ENCODE measurements at regions not wholly inside any gene's neighbourhood (a gene's known extent, or its start where the extent isn't known, plus 50 kb on each side); places are given as distances from the start of the nearest gene placed in this dataset.

DNA sequence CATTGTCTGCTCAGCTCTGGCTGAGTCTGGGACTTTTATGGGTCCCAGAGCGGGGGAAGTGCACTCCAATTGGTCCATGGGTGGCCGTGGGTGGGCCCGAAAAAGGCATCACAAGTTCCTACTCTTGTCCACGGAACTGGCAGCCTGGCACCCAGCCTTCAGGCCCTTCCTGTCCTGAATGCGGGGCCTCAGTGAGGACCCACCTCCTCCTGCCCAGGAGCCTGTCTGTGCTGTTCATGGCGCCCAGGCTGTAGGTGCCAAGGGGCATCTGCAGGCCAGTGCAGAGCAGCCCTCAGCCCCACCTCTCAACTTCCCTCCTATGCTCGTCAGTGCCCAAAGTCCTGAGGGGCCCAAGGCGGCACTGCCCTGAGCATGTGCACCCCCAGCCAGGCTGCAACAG is 411.7 kb upstream of the KIRREL3 start:
- H3K4me3 Mint-ChIP-seq = no peak overlapping the region
- intact Hi-C loops (cut with micrococcal nuclease) = no loop called here
- no peaks in the 10 kb centered on the region for H3K36me3 Mint-ChIP-seq (ENCODE audit: low read depth)
- CTCF ChIA-PET = no interaction called here
- DNase-seq = no peak
- H3K27me3 Mint-ChIP-seq (ENCODE audit: low read depth) = no peaks in the 10 kb centered on the region
- peaks cover 15% of the 10 kb centered on the region for H3K9me3 Mint-ChIP-seq
- no peaks in the 10 kb centered on the region for H3K4me1 Mint-ChIP-seq (ENCODE audit: low read depth)
- no peak overlapping the region for H3K27ac Mint-ChIP-seq

DNA sequence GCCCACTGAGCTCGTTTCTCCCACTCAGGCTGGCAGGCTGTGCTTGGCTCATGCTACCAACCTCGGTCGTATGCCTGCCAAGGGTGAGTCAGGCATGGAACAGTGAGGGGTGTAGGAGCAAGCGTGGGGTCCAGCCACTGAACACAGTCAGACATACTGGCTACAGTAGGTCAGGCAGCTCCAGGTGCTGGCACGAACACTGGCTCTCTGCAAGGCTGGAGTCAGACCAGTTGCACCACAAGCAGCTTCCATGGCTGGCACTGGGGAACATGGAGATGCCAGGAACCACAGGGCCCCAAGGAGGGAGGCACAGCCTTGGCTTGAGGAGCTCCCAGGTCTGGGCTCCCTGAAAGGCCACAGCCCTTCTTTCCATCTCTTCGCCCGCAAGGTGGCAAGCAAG is 410.7 kb upstream of the KIRREL3 start:
- Mint-ChIP-seq H3K27me3 (ENCODE audit: low read depth) (no peaks in the 10 kb centered on the region), H3K4me1 (ENCODE audit: low read depth) (no peaks in the 10 kb centered on the region), H3K4me3 (no peak overlapping the region), H3K9me3 (peaks cover 15% of the 10 kb centered on the region), H3K36me3 (ENCODE audit: low read depth) (no peaks in the 10 kb centered on the region), H3K27ac (no peak overlapping the region)
- intact Hi-C loops (cut with micrococcal nuclease) = no loop called here
- no peak for DNase-seq
- CTCF ChIA-PET = no interaction called here

DNA sequence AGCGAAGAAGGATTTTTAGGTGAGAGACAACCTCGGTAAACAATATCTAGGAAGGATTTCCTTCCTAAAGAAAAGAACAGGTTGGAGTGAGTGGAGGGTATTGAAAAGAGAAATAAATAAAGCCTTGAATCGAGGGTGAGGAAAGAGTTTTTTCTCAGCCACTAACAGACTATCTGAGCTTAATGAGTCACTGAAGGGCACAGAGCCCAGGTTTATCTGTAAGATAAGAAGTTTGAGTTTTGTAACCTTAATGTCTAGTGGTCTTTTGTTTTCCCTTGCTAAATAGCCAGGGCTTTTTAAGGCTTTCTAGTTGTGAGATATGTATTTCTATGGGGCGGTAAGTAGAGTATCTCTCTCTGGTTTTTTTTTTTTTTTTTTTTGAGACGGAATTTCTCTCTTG is 394.5 kb upstream of the KIRREL3 start:
- CTCF ChIA-PET = interaction anchor here (0.6 kb wide), 1 partner anchor 273 kb away, joined by 6 read pairs; no protein-coding TSS in a partner anchor
- Mint-ChIP-seq H3K4me3 (no peak overlapping the region), H3K27me3 (ENCODE audit: low read depth) (no peaks in the 10 kb centered on the region), H3K4me1 (ENCODE audit: low read depth) (no peaks in the 10 kb centered on the region), H3K27ac (no peak overlapping the region), H3K9me3 (no peaks in the 10 kb centered on the region), H3K36me3 (ENCODE audit: low read depth) (no peaks in the 10 kb centered on the region)
- intact Hi-C loops (cut with micrococcal nuclease) = no loop called here
- DNase-seq = no peak

DNA sequence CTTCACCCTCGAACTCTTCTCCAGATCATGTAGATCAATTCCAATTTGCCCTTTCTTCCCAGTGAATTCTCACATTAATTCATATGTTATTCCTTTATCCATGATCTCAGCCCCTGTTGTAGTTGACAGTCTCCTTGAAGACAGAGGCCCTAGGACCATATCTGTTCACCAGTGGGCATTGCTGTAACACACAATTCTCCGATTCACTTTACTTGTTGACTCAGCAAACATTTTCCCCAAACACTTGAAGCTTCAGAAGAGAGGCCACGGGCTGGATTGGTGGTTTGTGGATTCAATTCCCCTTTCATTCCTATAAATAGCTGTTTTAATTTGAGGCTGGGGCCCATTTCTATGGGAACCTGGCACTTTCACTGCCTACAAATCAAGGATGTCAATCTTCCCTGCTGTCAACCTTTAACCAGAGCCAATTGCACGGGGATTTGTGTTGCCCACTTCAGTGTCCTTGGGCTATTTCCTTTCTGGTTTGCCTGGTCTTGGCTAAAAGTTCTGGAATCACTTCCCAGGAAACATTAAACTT is 393.0 kb upstream of the KIRREL3 start:
- no peak overlapping the region for H3K27ac Mint-ChIP-seq
- H3K4me3 Mint-ChIP-seq = no peak overlapping the region
- H3K36me3 Mint-ChIP-seq (ENCODE audit: low read depth) = no peaks in the 10 kb centered on the region
- H3K27me3 Mint-ChIP-seq (ENCODE audit: low read depth) = no peaks in the 10 kb centered on the region
- CTCF ChIA-PET = no interaction called here
- DNase-seq = no peak
- no peaks in the 10 kb centered on the region for H3K9me3 Mint-ChIP-seq
- intact Hi-C loops (cut with micrococcal nuclease) = no loop called here
- H3K4me1 Mint-ChIP-seq (ENCODE audit: low read depth) = no peaks in the 10 kb centered on the region

DNA sequence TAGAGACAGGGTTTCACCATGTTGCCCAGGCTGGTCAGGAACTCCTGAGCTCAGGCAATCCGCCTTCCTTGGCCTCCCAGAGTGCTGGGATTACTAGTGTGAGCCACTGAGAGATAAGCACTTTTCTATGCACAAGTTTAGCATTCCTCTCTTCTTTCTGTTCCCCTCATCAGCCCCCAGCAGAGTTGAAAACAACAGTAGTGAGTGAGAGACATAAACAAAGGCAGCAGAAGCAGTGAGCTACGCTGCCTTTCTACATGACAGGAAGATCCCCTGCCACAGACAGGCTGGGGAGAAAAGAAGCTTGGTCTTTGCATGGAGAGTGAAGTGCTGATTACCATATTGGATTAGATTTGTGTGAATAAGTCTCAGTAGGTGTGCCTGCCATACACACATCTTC is 392.0 kb upstream of the KIRREL3 start:
- Mint-ChIP-seq H3K27me3 (ENCODE audit: low read depth) (no peaks in the 10 kb centered on the region), H3K27ac (no peak overlapping the region), H3K4me3 (no peak overlapping the region), H3K4me1 (ENCODE audit: low read depth) (no peaks in the 10 kb centered on the region), H3K36me3 (ENCODE audit: low read depth) (no peaks in the 10 kb centered on the region), H3K9me3 (no peaks in the 10 kb centered on the region)
- CTCF ChIA-PET = no interaction called here
- intact Hi-C loops (cut with micrococcal nuclease) = no loop called here
- no peak for DNase-seq

DNA sequence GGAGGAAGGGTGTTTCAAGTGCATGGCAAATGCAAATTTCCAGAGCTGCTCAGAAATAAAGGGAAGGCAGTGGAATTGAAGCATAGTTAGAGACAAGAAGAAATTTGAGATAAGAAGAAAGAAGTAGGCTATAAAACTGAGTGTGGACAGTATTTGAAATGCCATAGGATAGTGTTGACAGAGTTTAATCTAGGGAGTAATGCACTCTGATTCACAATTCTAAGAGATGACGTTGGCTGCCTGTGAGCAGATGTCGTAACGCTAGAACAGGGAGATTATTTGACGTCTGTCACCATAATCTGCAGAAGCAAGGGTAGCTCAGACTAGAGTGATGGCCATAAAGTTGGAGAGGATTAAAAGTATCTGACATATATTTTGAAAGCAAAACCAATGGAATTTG is 389.9 kb upstream of the KIRREL3 start:
- Mint-ChIP-seq H3K9me3 (no peaks in the 10 kb centered on the region), H3K36me3 (ENCODE audit: low read depth) (no peaks in the 10 kb centered on the region), H3K27ac (no peak overlapping the region), H3K27me3 (ENCODE audit: low read depth) (no peaks in the 10 kb centered on the region), H3K4me3 (no peak overlapping the region), H3K4me1 (ENCODE audit: low read depth) (no peaks in the 10 kb centered on the region)
- DNase-seq = no peak
- CTCF ChIA-PET = no interaction called here
- intact Hi-C loops (cut with micrococcal nuclease) = no loop called here

DNA sequence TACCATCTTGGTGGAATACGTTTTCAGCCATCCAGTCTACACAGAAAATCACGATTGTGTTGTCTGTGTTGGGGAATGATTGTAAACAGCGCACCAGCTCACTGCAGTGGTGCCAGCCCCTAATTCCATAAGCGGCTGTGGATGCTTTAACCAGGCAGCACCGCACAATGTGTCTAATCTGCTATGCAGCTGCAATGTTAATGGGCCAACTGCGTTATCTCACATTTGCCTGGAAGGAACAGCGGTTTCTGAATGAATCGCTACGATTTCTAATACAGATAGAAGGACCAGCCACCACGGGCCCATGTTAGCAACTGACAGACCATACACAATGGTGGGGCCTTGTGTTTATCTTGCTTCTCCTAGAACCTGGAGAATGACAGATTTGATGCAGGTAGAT is 384.5 kb upstream of the KIRREL3 start:
- Mint-ChIP-seq H3K9me3 (no peaks in the 10 kb centered on the region), H3K27ac (no peak overlapping the region), H3K27me3 (ENCODE audit: low read depth) (no peaks in the 10 kb centered on the region), H3K4me1 (ENCODE audit: low read depth) (no peaks in the 10 kb centered on the region), H3K36me3 (ENCODE audit: low read depth) (no peaks in the 10 kb centered on the region), H3K4me3 (no peak overlapping the region)
- DNase-seq = no peak
- intact Hi-C loops (cut with micrococcal nuclease) = no loop called here
- CTCF ChIA-PET = interaction anchor here (1.2 kb wide), 1 partner anchor 40 kb away, joined by 3 read pairs; no protein-coding TSS in a partner anchor

DNA sequence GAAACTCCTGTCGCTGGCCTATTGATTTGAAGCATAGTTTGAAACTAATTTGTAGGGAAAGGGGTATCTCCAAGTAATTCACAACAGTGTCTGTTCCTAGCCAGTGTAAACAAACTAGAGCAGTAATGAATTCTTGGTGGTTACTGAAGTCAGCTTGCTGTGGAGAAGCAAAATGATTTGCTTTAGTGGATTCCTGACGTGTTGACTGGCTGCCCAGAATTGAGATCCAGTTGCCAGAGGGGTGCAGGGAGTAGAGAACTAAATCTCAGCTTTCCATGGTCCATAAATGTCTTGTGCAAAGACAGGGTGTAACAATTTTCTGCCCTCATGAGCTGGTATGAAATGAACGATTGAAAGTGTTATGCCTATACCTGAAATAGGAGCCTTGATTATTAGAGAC is 382.5 kb upstream of the KIRREL3 start:
- no peaks in the 10 kb centered on the region for H3K9me3 Mint-ChIP-seq
- no peaks in the 10 kb centered on the region for H3K36me3 Mint-ChIP-seq (ENCODE audit: low read depth)
- no peak overlapping the region for H3K4me3 Mint-ChIP-seq
- no peak overlapping the region for H3K27ac Mint-ChIP-seq
- no peaks in the 10 kb centered on the region for H3K4me1 Mint-ChIP-seq (ENCODE audit: low read depth)
- H3K27me3 Mint-ChIP-seq (ENCODE audit: low read depth) = peaks cover 2% of the 10 kb centered on the region
- DNase-seq = no peak
- intact Hi-C loops (cut with micrococcal nuclease) = no loop called here
- CTCF ChIA-PET = no interaction called here

DNA sequence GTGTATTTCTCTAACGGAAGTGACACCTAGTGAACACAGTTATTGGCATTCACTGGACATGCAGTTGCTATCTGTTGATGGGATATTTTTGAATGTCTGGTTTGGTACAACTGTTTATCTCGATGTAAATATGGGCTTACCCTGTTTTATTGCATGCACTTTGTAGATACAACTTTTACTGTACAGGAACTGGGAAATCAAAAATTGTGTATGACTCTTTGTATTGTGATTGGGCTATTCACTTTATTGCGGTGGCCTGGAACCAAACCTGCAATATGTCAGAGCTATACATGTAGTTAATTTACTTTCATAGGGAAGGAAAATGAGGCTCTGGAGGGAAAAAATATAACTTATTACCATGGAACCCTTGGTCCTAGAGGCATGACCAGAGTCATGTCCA is 380.7 kb upstream of the KIRREL3 start:
- Mint-ChIP-seq H3K9me3 (no peaks in the 10 kb centered on the region), H3K4me3 (no peak overlapping the region), H3K27ac (no peak overlapping the region), H3K27me3 (ENCODE audit: low read depth) (peaks cover 2% of the 10 kb centered on the region), H3K36me3 (ENCODE audit: low read depth) (no peaks in the 10 kb centered on the region), H3K4me1 (ENCODE audit: low read depth) (no peaks in the 10 kb centered on the region)
- DNase-seq = no peak
- CTCF ChIA-PET = no interaction called here
- intact Hi-C loops (cut with micrococcal nuclease) = no loop called here

DNA sequence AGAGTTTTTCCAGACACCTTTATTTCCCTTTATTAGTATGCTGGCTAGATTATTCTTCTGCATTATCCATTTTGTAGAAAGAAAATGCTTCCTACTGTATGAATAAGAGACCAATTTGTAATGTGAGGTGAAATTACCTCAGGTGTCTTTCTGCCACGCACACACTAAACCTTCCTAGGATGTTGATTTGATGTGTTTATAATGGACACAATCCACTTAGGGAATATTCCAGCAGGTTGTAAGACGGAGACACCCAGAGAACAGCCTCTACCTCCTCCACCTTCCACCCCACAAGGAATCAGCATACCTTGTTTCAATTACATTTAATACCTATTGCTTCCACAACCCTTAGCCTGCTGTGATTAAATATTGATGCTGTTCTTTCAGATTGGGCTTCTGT is 379.1 kb upstream of the KIRREL3 start:
- CTCF ChIA-PET = no interaction called here
- DNase-seq = no peak
- no peak overlapping the region for H3K4me3 Mint-ChIP-seq
- peaks cover 2% of the 10 kb centered on the region for H3K27me3 Mint-ChIP-seq (ENCODE audit: low read depth)
- no peaks in the 10 kb centered on the region for H3K9me3 Mint-ChIP-seq
- H3K36me3 Mint-ChIP-seq (ENCODE audit: low read depth) = no peaks in the 10 kb centered on the region
- intact Hi-C loops (cut with micrococcal nuclease) = no loop called here
- H3K27ac Mint-ChIP-seq = no peak overlapping the region
- no peaks in the 10 kb centered on the region for H3K4me1 Mint-ChIP-seq (ENCODE audit: low read depth)

DNA sequence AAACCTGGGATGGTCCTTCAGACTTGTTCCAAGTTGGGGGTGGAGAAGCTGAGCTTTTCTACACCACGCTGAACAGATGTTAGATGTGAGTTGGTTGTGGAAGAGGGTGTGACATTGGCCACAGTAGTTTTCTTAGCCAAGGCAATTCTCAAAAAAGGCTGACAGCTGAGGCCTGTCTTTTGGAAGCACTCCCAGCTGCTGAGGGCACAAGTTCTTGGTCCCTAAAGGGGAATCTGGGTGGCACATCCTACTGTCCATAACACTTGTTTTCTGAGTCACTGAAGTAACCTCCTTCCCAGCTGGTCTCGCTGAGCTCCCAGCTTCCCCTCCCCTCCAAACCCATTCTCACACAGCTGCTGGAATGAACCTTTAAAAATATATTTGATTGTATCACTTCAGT is 375.7 kb upstream of the KIRREL3 start:
- CTCF ChIA-PET = no interaction called here
- DNase-seq = no peak
- Mint-ChIP-seq H3K36me3 (ENCODE audit: low read depth) (no peaks in the 10 kb centered on the region), H3K27me3 (ENCODE audit: low read depth) (peaks cover 2% of the 10 kb centered on the region), H3K4me3 (no peak overlapping the region), H3K27ac (no peak overlapping the region), H3K9me3 (no peaks in the 10 kb centered on the region), H3K4me1 (ENCODE audit: low read depth) (no peaks in the 10 kb centered on the region)
- intact Hi-C loops (cut with micrococcal nuclease) = no loop called here

DNA sequence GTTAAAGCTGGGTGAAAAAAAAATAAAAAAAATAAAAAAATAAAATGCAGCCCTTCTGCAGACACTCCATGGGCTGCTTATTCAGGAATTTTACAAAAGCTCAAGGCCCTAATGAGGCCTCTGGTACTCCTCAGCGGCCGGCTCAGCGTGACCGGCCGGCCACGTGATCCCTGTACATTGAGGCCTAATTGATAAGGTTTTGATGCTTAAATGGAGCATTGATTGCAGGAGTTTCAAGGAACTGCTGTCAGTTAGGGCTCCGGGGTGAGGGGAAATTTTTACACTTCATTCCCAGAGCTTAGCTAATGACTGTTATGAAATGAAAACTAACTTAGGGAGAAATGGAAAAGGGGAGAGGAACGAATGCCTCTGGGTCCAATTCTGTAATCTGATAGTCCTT is 368.8 kb upstream of the KIRREL3 start:
- Mint-ChIP-seq H3K4me1 (ENCODE audit: low read depth) (no peaks in the 10 kb centered on the region), H3K4me3 (no peak overlapping the region), H3K36me3 (ENCODE audit: low read depth) (no peaks in the 10 kb centered on the region), H3K27ac (no peak overlapping the region), H3K27me3 (ENCODE audit: low read depth) (no peaks in the 10 kb centered on the region), H3K9me3 (no peaks in the 10 kb centered on the region)
- DNase-seq = no peak
- CTCF ChIA-PET = no interaction called here
- intact Hi-C loops (cut with micrococcal nuclease) = no loop called here

DNA sequence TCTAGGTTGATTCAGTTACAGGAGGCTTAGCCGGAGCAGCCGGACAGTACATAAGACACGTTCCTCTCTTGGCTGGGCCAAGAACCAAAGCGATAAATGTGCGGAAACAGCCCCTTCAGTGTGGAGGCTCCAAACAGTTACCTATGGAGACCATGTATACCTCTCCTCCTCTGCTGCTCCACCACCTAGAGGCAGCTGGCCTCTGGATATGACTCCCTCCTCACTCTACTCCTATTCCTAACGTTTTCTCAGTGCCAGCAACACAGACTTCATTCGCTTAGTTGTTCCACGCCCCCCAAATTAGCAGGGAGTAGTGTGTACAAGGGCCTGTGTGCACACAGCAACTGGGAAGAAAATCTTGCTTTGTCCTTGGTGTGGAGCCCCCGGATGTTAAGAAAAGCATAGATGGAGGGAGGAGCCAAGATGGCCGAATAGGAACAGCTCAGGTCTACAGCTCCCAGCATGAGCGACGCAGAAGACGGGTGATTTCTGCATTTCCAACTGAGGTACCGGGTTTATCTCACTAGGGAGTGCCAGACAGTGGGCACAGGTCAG is 362.3 kb upstream of the KIRREL3 start:
- H3K27me3 Mint-ChIP-seq (ENCODE audit: low read depth) = peaks cover 4% of the 10 kb centered on the region
- H3K4me1 Mint-ChIP-seq (ENCODE audit: low read depth) = no peaks in the 10 kb centered on the region
- no peaks in the 10 kb centered on the region for H3K9me3 Mint-ChIP-seq
- DNase-seq = no peak
- no peaks in the 10 kb centered on the region for H3K36me3 Mint-ChIP-seq (ENCODE audit: low read depth)
- no peak overlapping the region for H3K27ac Mint-ChIP-seq
- CTCF ChIA-PET = no interaction called here
- intact Hi-C loops (cut with micrococcal nuclease) = no loop called here
- no peak overlapping the region for H3K4me3 Mint-ChIP-seq

DNA sequence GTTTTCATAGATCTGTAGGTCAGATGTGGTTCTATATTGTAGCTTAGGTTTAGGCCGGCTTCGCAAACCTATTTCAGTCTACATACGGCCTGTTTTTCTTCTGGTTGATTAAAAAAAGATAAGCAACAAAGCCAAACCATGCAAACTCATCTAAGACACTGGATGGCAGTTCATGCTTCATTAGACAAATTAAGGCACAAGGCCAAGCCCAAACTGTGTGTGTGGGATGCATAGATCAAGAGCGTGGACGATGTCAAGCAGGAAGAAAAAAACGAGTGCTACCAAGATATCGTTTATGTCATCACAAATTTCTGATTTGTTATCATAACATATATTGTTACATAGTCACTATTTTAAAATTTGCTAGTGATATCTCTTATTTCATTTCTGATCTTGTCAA is 357.6 kb upstream of the KIRREL3 start:
- Mint-ChIP-seq H3K36me3 (ENCODE audit: low read depth) (no peaks in the 10 kb centered on the region), H3K4me3 (no peak overlapping the region), H3K27ac (no peak overlapping the region), H3K9me3 (no peaks in the 10 kb centered on the region), H3K4me1 (ENCODE audit: low read depth) (no peaks in the 10 kb centered on the region), H3K27me3 (ENCODE audit: low read depth) (peaks cover 4% of the 10 kb centered on the region)
- CTCF ChIA-PET = no interaction called here
- DNase-seq = no peak
- intact Hi-C loops (cut with micrococcal nuclease) = no loop called here

Data from activated naive CD4-positive, alpha-beta T cell treated with anti-CD3 and anti-CD28 coated beads for 36 hours (primary cell).